Left lung (tissue), 4 donors: ENCODE measurements at regions not wholly inside any gene's neighbourhood (a gene's known extent, or its start where the extent isn't known, plus 50 kb on each side); places are given as distances from the start of the nearest gene placed in this dataset.

Experiments used
- ATAC-seq: fragments of 200-7000 bp; cut with Tn5 transposase; one replicate; pipeline ENCODE4 v1.9.1; 2020; ENCODE audit warnings: moderate library complexity
- DNase-seq, 4 donors: peaks; one replicate each; pipeline ENCODE4 v3.0.0-alpha.2; 2013 to 2020
- H3K27ac ChIP-seq, 2 donors: fragments of 200-600 bp; sonication (generic) in 1 of 2; one replicate each; pipeline versions ENCODE4 v1.5.0 to v1.8.0; 2020 to 2021
- H3K27me3 ChIP-seq, 2 donors: fragments of 200-600 bp; sonication (generic) in 1 of 2; one replicate each; pipeline versions ENCODE4 v1.5.0 to v1.8.0; 2020 to 2021
- H3K36me3 ChIP-seq, 2 donors: fragments of 200-600 bp; sonication (generic) in 1 of 2; one replicate each; pipeline versions ENCODE4 v1.5.0 to v1.8.0; 2020 to 2021
- H3K4me1 ChIP-seq, 2 donors: fragments of 200-600 bp; one replicate each; pipeline ENCODE4 v1.8.0; 2021
- H3K4me3 ChIP-seq, 2 donors: fragments of 200-600 bp; sonication (generic) in 1 of 2; one replicate each; pipeline versions ENCODE4 v1.5.0 to v1.8.0; 2020 to 2021; ENCODE audit warnings: mild to moderate bottlenecking in 1 of 2
- H3K9me3 ChIP-seq, 2 donors: fragments of 200-600 bp; sonication (generic) in 1 of 2; one replicate each; pipeline versions ENCODE4 v1.5.0 to v1.8.0; 2020 to 2021
- intact Hi-C, 2 donors: fragments of 100-400 bp; cut with DNase I; formaldehyde crosslinking; loops; one replicate each; pipeline versions ENCODE4 v1.11.2 to v1.14.2; 2022
- TF ChIP-seq, protein P1 (sequence below), 2 donors: fragments of 200-600 bp; sonication (generic) in 1 of 2; IDR thresholded peaks; one replicate each; pipeline versions ENCODE4 v1.5.0 to v1.8.0; 2021; ENCODE audit warnings: antibody characterized with exemption in 2 of 2
- donor health status: DM: no; HTN: yes; CAD: no.
- donor health status: DM: no; HTN: no; CAD: no.

DNA sequence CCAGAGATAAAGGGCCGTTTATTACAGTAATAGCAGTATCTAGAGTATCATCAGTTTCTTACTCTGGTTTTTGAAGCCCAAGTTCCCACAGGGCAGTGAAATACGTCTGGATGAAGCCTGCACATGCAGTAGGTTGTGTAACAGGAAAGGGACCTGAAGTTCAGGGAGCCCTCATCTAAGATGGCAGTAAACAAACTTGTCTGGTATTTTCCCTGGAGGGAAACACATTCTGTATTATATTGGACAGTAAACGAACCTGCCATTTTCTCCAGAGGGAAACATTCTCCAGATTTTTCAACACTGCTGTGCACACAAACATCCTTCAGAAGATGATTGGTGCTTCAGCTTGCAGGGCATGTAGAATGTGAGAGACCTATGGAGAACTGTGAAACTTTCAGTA is 189.9 kb downstream of the TFEC start:
- H3K27me3 ChIP-seq, result no peaks in the 10 kb centered on the region
- no peaks in the 10 kb centered on the region for H3K4me1 ChIP-seq
- ATAC-seq (no peak), DNase-seq (no peak)
- H3K27ac ChIP-seq, result no peak overlapping the region
- intact Hi-C loops, result no loop called here
- no peak overlapping the region for H3K4me3 ChIP-seq
- TF ChIP-seq, protein P1, sequence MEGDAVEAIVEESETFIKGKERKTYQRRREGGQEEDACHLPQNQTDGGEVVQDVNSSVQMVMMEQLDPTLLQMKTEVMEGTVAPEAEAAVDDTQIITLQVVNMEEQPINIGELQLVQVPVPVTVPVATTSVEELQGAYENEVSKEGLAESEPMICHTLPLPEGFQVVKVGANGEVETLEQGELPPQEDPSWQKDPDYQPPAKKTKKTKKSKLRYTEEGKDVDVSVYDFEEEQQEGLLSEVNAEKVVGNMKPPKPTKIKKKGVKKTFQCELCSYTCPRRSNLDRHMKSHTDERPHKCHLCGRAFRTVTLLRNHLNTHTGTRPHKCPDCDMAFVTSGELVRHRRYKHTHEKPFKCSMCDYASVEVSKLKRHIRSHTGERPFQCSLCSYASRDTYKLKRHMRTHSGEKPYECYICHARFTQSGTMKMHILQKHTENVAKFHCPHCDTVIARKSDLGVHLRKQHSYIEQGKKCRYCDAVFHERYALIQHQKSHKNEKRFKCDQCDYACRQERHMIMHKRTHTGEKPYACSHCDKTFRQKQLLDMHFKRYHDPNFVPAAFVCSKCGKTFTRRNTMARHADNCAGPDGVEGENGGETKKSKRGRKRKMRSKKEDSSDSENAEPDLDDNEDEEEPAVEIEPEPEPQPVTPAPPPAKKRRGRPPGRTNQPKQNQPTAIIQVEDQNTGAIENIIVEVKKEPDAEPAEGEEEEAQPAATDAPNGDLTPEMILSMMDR (IDR thresholded peaks at IDR 0.05), result no peak
- H3K36me3 ChIP-seq, result no peaks in the 10 kb centered on the region
- H3K9me3 ChIP-seq, result no peaks in the 10 kb centered on the region

DNA sequence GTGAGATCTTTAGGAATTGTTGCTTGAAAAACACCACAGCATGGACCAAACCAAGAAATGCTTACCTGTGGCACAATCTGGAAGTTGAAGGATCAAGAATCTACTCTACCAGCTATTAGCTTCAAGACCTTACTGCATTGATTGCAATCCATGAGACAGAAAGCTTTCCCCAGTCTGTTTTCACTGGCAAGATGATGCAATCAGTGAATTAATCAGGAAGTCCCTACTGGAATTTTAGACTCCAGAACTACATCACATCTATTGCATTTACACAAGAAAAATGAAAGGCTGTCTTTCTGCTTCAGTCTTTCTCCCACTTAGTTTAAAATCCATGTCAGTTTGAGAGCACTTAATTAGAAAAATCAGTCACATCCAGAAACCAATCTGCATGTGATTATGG is 191.7 kb downstream of the TFEC start:
- no peak for ATAC-seq
- Histone ChIP-seq H3K27ac (no peak overlapping the region), H3K27me3 (no peaks in the 10 kb centered on the region), H3K4me1 (no peaks in the 10 kb centered on the region), H3K9me3 (no peaks in the 10 kb centered on the region), H3K36me3 (no peaks in the 10 kb centered on the region), H3K4me3 (no peak overlapping the region)
- TF ChIP-seq, protein P1 (IDR thresholded peaks at IDR 0.05), result no peak
- intact Hi-C loops, result no loop called here
- DNase-seq, result no peak

DNA sequence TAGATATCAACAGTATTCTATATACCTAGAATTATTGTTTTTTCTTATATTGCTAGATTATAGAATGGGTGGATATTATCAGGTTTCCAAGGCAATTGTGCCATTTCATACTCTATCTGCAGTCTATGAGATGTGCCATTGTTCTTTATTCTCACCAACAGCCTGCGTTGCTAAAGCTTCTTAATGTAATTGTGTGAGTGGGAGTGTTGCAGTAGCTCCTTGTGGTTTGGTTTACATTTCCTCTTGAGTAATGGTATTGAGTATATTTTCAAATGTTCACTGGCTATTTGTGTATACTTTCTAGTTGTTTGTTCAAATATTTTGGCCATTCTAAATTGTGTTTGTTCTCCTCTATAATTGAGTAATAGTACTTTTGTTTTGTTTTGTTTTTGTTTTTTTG is 199.2 kb downstream of the TFEC start:
- H3K9me3 ChIP-seq, result no peaks in the 10 kb centered on the region
- ATAC-seq (no peak), DNase-seq (no peak)
- no peaks in the 10 kb centered on the region for H3K27me3 ChIP-seq
- no peaks in the 10 kb centered on the region for H3K4me1 ChIP-seq
- no peak overlapping the region for H3K4me3 ChIP-seq
- TF ChIP-seq, protein P1 (IDR thresholded peaks at IDR 0.05), result no peak
- intact Hi-C loops, result no loop called here
- H3K27ac ChIP-seq, result no peak overlapping the region
- no peaks in the 10 kb centered on the region for H3K36me3 ChIP-seq

DNA sequence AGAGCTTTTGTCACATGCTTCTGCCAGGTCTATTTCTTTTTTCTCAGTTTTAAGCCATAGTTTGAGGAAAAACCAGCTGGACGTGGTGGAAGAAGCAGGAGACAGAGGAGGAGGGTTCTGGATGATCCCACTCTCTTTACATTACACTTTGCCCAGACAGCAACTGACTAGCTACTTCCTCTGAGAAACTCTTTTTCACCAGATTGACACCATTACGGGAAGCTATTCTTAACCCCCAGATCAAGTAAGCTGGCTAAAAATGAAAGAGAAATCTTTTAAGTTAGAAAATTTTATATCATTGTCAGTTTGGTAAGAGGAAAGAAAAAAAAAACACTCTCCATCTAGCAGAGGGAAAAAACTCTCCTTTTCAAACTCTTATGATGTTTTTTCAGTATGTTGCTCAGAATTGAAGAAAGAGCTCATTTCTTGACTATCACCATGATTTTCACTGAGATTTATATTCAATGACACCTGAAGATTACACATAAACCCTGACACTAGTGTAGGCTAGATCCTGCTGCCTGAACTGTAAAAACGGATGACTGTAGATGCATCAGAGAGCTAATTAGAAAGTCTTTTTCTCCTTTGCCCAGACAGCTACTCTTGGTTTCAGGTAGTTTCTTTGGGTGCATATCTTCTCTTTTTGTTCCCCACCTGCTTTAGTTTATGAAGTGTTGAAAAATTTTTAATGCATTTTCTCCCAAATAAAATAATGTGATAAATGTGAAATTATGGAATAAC is 203.1 kb downstream of the TFEC start:
- Histone ChIP-seq H3K27me3 (no peaks in the 10 kb centered on the region), H3K4me3 (no peak overlapping the region), H3K4me1 (no peaks in the 10 kb centered on the region), H3K9me3 (no peaks in the 10 kb centered on the region), H3K27ac (no peak overlapping the region), H3K36me3 (no peaks in the 10 kb centered on the region)
- DNase-seq, result no peak
- intact Hi-C loops, result no loop called here
- TF ChIP-seq, protein P1 (IDR thresholded peaks at IDR 0.05), result no peak
- ATAC-seq, result no peak

DNA sequence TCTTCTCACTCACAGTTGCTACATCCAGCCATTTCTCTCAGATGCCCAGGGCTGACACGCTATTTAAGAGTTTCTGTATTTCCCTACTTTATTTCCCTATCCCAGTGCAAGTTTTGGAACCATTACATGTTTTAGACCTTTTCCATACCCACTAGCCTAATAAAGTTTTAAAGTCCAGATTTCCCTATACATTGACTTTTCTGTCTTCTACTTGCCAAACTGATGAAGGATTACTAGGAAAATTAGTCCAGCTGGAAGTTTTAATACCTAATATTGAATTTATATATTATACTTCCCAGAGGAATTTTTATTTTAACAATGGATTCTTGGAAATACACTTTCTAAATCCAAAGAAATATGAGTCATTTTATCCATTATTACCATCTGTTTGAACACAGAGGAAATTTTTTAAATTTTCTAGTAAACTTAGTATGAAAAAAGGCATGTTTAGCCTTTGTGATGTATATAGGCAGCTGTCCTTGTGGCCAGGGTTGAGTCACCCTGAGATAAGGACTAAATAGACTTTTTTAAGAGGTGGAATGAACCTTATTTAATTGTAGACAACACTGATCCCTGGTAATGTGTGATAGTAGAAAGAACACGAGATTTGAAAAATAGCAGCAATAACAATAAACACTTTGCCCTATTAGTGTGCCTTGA is 205.0 kb downstream of the TFEC start:
- TF ChIP-seq, protein P1 (IDR thresholded peaks at IDR 0.05), result no peak
- Histone ChIP-seq H3K27me3 (no peaks in the 10 kb centered on the region), H3K36me3 (no peaks in the 10 kb centered on the region), H3K4me3 (no peak overlapping the region), H3K9me3 (no peaks in the 10 kb centered on the region), H3K4me1 (no peaks in the 10 kb centered on the region), H3K27ac (no peak overlapping the region)
- no peak for ATAC-seq
- no peak for DNase-seq
- intact Hi-C loops, result no loop called here
